HS-27A (cell line): ENCODE measurements at regions not wholly inside any gene's neighbourhood (a gene's known extent, or its start where the extent isn't known, plus 50 kb on each side); places are given as distances from the start of the nearest gene placed in this dataset.

ENCODE experiments used
- DNase-seq: peaks from one replicate; pipeline ENCODE4 v3.0.0-alpha.2; 2012; ENCODE audit warnings: low read depth, missing footprints

GRCh38 chr4:132540797-132541196 lies 608.3 kb upstream of the PCDH10 start:
- no peak for DNase-seq

- no peak for DNase-seq
Observed at GRCh38 chr4:132542228-132542627, 606.9 kb upstream of the PCDH10 start.

- DNase-seq: no peak
Observed at GRCh38 chr4:132548463-132548862, 600.6 kb upstream of the PCDH10 start.

GRCh38 chr4:132556316-132556715 lies 592.8 kb upstream of the PCDH10 start:
- no peak for DNase-seq

- DNase-seq: no peak
Observed at GRCh38 chr4:132557660-132558059, 591.4 kb upstream of the PCDH10 start.

GRCh38 chr4:132564920-132565319 lies 584.2 kb upstream of the PCDH10 start:
- DNase-seq: no peak

- no peak for DNase-seq
Observed at GRCh38 chr4:132565542-132565941, 583.6 kb upstream of the PCDH10 start.

- peak; percentile 67 for DNase-seq
Observed at GRCh38 chr4:132572210-132572609, 576.9 kb upstream of the PCDH10 start.

GRCh38 chr4:132587626-132588025 lies 561.5 kb upstream of the PCDH10 start:
- DNase-seq: no peak

GRCh38 chr4:132592340-132592739 lies 556.8 kb upstream of the PCDH10 start:
- no peak for DNase-seq

GRCh38 chr4:132592850-132593249 lies 556.2 kb upstream of the PCDH10 start:
- DNase-seq: no peak

GRCh38 chr4:132593717-132594400 lies 555.2 kb upstream of the PCDH10 start:
- no peak for DNase-seq

GRCh38 chr4:132596186-132596585 lies 552.9 kb upstream of the PCDH10 start:
- DNase-seq: no peak

GRCh38 chr4:132605551-132605950 lies 543.5 kb upstream of the PCDH10 start:
- DNase-seq: no peak

GRCh38 chr4:132614682-132615081 lies 534.4 kb upstream of the PCDH10 start:
- DNase-seq: no peak

GRCh38 chr4:132619968-132620367 lies 529.1 kb upstream of the PCDH10 start:
- DNase-seq: no peak

GRCh38 chr4:132642016-132642817 lies 506.9 kb upstream of the PCDH10 start:
- peak; percentile 26 for DNase-seq

- DNase-seq: no peak
Observed at GRCh38 chr4:132646186-132646585, 502.9 kb upstream of the PCDH10 start.

- no peak for DNase-seq
Observed at GRCh38 chr4:132651196-132651595, 497.9 kb upstream of the PCDH10 start.

- DNase-seq: no peak
Observed at GRCh38 chr4:132660181-132660580, 488.9 kb upstream of the PCDH10 start.

- DNase-seq: no peak
Observed at GRCh38 chr4:132662456-132662855, 486.6 kb upstream of the PCDH10 start.

- DNase-seq: no peak
Observed at GRCh38 chr4:132669786-132670185, 479.3 kb upstream of the PCDH10 start.

GRCh38 chr4:132670557-132670956 lies 478.5 kb upstream of the PCDH10 start:
- DNase-seq: no peak

- DNase-seq: no peak
Observed at GRCh38 chr4:132683957-132684356, 465.1 kb upstream of the PCDH10 start.
